GM12878 (cell line): ENCODE measurements at regions not wholly inside any gene's neighbourhood (a gene's known extent, or its start where the extent isn't known, plus 50 kb on each side); places are given as distances from the start of the nearest gene placed in this dataset.

ENCODE experiments used
- ATAC-seq: fragments of 200-7000 bp; cut with Tn5 transposase; 3 replicates; pipeline ENCODE4 v1.9.1; 2020; ENCODE audit warnings: mild to moderate bottlenecking, moderate library complexity
- BruUV-seq: library from RNA; stranded (reverse); fragments of 400-500 nt; replicated peaks from 2 replicates; lab custom pipeline; 2021; lab: Mats Ljungman, UMichigan
- CTCF ChIA-PET: fragments of 300-600 bp; sonication (Branson Sonifier 250); formaldehyde crosslinking; extraction: SDS; loops from one replicate; lab custom pipeline; 2021; ENCODE audit warnings: inconsistent platforms; lab: Yijun Ruan, JAX
- POLR2A ChIA-PET: fragments of 350-600 bp; formaldehyde crosslinking; extraction: SDS; loops from one replicate; lab custom pipeline; 2021; ENCODE audit warnings: inconsistent platforms; lab: Charles Lee
- RAD21 ChIA-PET: fragments of 300-600 bp; sonication (Branson Sonifier 250); formaldehyde crosslinking; loops from one replicate; lab custom pipeline; 2023; ENCODE audit warnings: antibody characterized with exemption; ENCODE audit not compliant: unreplicated experiment; lab: Charles Lee
- SMC1A ChIA-PET: fragments of 300-600 bp; sonication (Branson Sonifier 250); formaldehyde crosslinking; loops from one replicate; lab custom pipeline; 2023; ENCODE audit not compliant: unreplicated experiment, uncharacterized antibody; lab: Charles Lee
- DNase-seq: peaks from one replicate; pipeline ENCODE4 v3.0.0-alpha.2; 2011; ENCODE audit warnings: low read depth, low spot score
- FAIRE-seq: peaks from 3 replicates; lab custom pipeline; 2011; peaks lifted over from hg19 to GRCh38; lab: Jason Lieb, UNC
- H2AFZ ChIP-seq: 2 replicates; pipeline ENCODE4 v1.6.0; 2011; ENCODE audit warnings: low read depth, low read length, control low read depth; ENCODE audit not compliant: control insufficient read depth
- H3K27ac ChIP-seq: 2 replicates; pipeline ENCODE4 v1.5.1; 2011; ENCODE audit warnings: control low read depth; ENCODE audit not compliant: control insufficient read depth, insufficient read depth
- H3K27me3 ChIP-seq, 2 experiments: replicated peaks in 1 of 2; 2 replicates each; pipeline versions ENCODE4 v1.6.0 to v1.6.1; 2011; ENCODE audit warnings: low read length in 1 of 2; ENCODE audit not compliant: control insufficient read depth in 2 of 2, insufficient read depth in 2 of 2
- H3K36me3 ChIP-seq, 2 experiments: 2 replicates each; pipeline ENCODE4 v1.5.1; 2011; ENCODE audit warnings: low read length in 1 of 2; ENCODE audit not compliant: control insufficient read depth in 2 of 2, insufficient read depth in 2 of 2
- H3K4me1 ChIP-seq: 2 replicates; pipeline ENCODE4 v1.6.1; 2011; ENCODE audit warnings: mild to moderate bottlenecking, low read length, moderate library complexity, mixed read lengths; ENCODE audit not compliant: control insufficient read depth, insufficient read depth
- H3K4me2 ChIP-seq: 2 replicates; pipeline ENCODE4 v1.6.0; 2011; ENCODE audit warnings: control low read depth; ENCODE audit not compliant: control insufficient read depth, insufficient read depth
- H3K4me3 ChIP-seq: fragments of 200-600 bp; sonication (generic); 2 replicates; pipeline ENCODE4 v1.5.1; 2016
- H3K79me2 ChIP-seq: 2 replicates; pipeline ENCODE4 v1.6.0; 2011; ENCODE audit warnings: low read length; ENCODE audit not compliant: control insufficient read depth, insufficient read depth
- H3K9ac ChIP-seq: 2 replicates; pipeline ENCODE4 v1.8.0; 2011; ENCODE audit warnings: low read length, control low read depth, mixed read lengths; ENCODE audit not compliant: control insufficient read depth, insufficient read depth
- H3K9me3 ChIP-seq: replicated peaks from 3 replicates; pipeline ENCODE4 v1.5.1; 2011; ENCODE audit warnings: mild to moderate bottlenecking, low read length; ENCODE audit not compliant: control insufficient read depth, insufficient read depth
- H4K20me1 ChIP-seq: 2 replicates; pipeline ENCODE4 v1.6.0; 2011; ENCODE audit not compliant: control insufficient read depth, insufficient read depth
- CBX5 ChIP-seq: sonication (generic); IDR thresholded peaks from 2 replicates; pipeline ENCODE4 v1.6.1; 2016; ENCODE audit warnings: low read depth, moderate library complexity, mild to moderate bottlenecking, inconsistent platforms
- ELK1 ChIP-seq: IDR thresholded peaks from 2 replicates; pipeline ENCODE4 v1.6.1; 2012; ENCODE audit warnings: low read depth, low read length, improper control_type of control experiment
- EP300 ChIP-seq, 2 experiments: fragments of 150-350 bp in 1 of 2; IDR thresholded peaks; 2 replicates each; pipeline ENCODE4 v1.6.1; 2011 to 2012; ENCODE audit warnings: low read depth in 2 of 2, low read length in 2 of 2, borderline replicate concordance in 1 of 2, improper control_type of control experiment in 1 of 2, inconsistent platforms in 1 of 2; ENCODE audit not compliant: control insufficient read depth in 1 of 2
- EZH2 ChIP-seq: IDR thresholded peaks from 2 replicates; pipeline ENCODE4 v1.6.1; 2012; ENCODE audit warnings: low read depth, mild to moderate bottlenecking, control low read depth, inconsistent platforms, low read length, borderline replicate concordance; ENCODE audit not compliant: control insufficient read depth
- KDM1A ChIP-seq: fragments of 200-600 bp; sonication (generic); IDR thresholded peaks from 2 replicates; pipeline ENCODE4 v1.6.1; 2016; ENCODE audit warnings: borderline replicate concordance
- POU2F2 ChIP-seq: IDR thresholded peaks from 3 replicates; pipeline ENCODE4 v1.6.1; 2011; ENCODE audit warnings: low read depth, mild to moderate bottlenecking, low read length, borderline replicate concordance
- SPI1 ChIP-seq: IDR thresholded peaks from 2 replicates; pipeline ENCODE4 v1.6.1; 2011; ENCODE audit warnings: low read depth, mild to moderate bottlenecking, low read length, moderate library complexity, borderline replicate concordance; ENCODE audit not compliant: insufficient read depth
- USF1 ChIP-seq: IDR thresholded peaks from 2 replicates; pipeline ENCODE4 v1.6.1; 2011; ENCODE audit warnings: borderline replicate concordance, low read depth, mild to moderate bottlenecking, moderate library complexity, mixed read lengths, low read length; ENCODE audit not compliant: insufficient read depth; ENCODE audit errors: extremely low read length
- ZNF24 ChIP-seq: fragments of 450-650 bp; IDR thresholded peaks from 2 replicates; pipeline ENCODE4 v1.6.1; 2017; ENCODE audit warnings: antibody characterized with exemption, mild to moderate bottlenecking
- in situ Hi-C: fragments of 300-500 bp; cut with MboI; formaldehyde crosslinking; loops from 9 replicates; pipeline ENCODE4 v1.14.3; 2018; ENCODE audit warnings: mixed read lengths
- intact Hi-C: fragments of 100-400 bp; cut with micrococcal nuclease; formaldehyde crosslinking; loops from one replicate; pipeline ENCODE4 v1.14.2; 2022; ENCODE audit not compliant: unreplicated experiment

- no peak for TF ChIP-seq USF1
- TF ChIP-seq SPI1 = no peak
- TF ChIP-seq EZH2 = no peak
- no peak for TF ChIP-seq POU2F2
- no peak for TF ChIP-seq ZNF24
- no peak for TF ChIP-seq KDM1A
- TF ChIP-seq EP300 (IDR thresholded peaks at IDR 0.05; ENCODE audit: borderline replicate concordance in 1 of 2, control insufficient read depth in 1 of 2, low read depth in 2 of 2, low read length in 2 of 2) = no peak
- TF ChIP-seq CBX5 = no peak
Measured at GRCh38 chr3:139751789-139752188, 74.0 kb upstream of the NMNAT3 start (continued).

- H4K20me1 ChIP-seq = no peaks in the 10 kb centered on the region
- H3K4me2 ChIP-seq = no peak overlapping the region
- in situ Hi-C loops = no loop called here
- H3K27me3 ChIP-seq = no peaks in the 10 kb centered on the region
- POLR2A ChIA-PET = no interaction called here
- no peak for DNase-seq
- H3K4me3 ChIP-seq = no peak overlapping the region
- no peaks in the 10 kb centered on the region for H3K4me1 ChIP-seq
- no peak overlapping the region for H2AFZ ChIP-seq
- FAIRE-seq = no peak
- no peak overlapping the region for H3K9ac ChIP-seq
- RAD21 ChIA-PET = no interaction called here
- intact Hi-C loops = no loop called here
- ATAC-seq = no peak
- no peaks in the 10 kb centered on the region for H3K79me2 ChIP-seq
- no peak for TF ChIP-seq ELK1
- CTCF ChIA-PET = no interaction called here
- H3K27ac ChIP-seq = no peak overlapping the region
- SMC1A ChIA-PET = interaction anchor here (0.7 kb wide), 1 partner anchor 8 kb away, joined by 3 read pairs; no protein-coding TSS in a partner anchor
- H3K36me3 ChIP-seq = no peaks in the 10 kb centered on the region
- BruUV-seq = no TSS peak
- H3K9me3 ChIP-seq = no peaks in the 10 kb centered on the region
Measured at GRCh38 chr3:139746481-139746880, 68.7 kb upstream of the NMNAT3 start.
